ENCODE measurements at regions not wholly inside any gene's neighbourhood (a gene's known extent, or its start where the extent isn't known, plus 50 kb on each side); places are given as distances from the start of the nearest gene placed in this dataset.

DNA sequence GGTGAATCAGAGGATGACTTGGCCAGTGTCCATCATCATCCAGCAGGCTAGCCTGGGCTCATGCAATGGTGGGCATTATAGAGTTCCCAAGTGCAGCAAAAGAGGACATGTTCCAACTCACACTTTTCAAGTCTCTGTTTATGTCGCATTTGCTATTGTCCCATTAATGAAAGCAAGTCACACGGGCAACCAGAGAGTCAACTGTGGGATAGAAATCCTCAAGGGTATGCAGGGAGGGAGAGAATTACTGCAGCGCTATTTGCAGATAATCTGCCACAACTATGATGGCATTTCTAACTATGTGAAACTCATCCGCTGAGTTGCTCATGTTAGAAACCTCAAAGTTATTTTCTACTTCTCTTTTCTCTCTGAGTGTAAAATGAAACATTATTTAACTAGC is 78.5 kb upstream of the TAB3 start:
- TF ChIP-seq EZH2 (IDR thresholded peaks at IDR 0.05) (no peak), POLR2AphosphoS5 (IDR thresholded peaks at IDR 0.05; ENCODE audit: borderline replicate concordance, low read depth, low read length) (no peak)
